SK-N-SH treated with all-trans-retinoic acid at 6 μM for 48 hours (cell line): ENCODE measurements at regions not wholly inside any gene's neighbourhood (a gene's known extent, or its start where the extent isn't known, plus 50 kb on each side); places are given as distances from the start of the nearest gene placed in this dataset.

Source experiments
- ATAC-seq: fragments of 200-7000 bp; cut with Tn5 transposase; 3 replicates; pipeline ENCODE4 v1.9.1; 2020; ENCODE audit warnings: mild to moderate bottlenecking, moderate library complexity
- ARNTL ChIP-seq: fragments of 450-650 bp; formaldehyde crosslinking; IDR thresholded peaks from 2 replicates; pipeline ENCODE4 v1.5.0; 2020; ENCODE audit warnings: low read depth, mild to moderate bottlenecking, moderate library complexity, borderline replicate concordance
- BACH2 ChIP-seq: fragments of 250-450 bp; sonication (Bioruptor Pico); IDR thresholded peaks from 2 replicates; pipeline ENCODE4 v1.9.0; 2021; ENCODE audit warnings: mild to moderate bottlenecking, borderline replicate concordance
- CSDC2 ChIP-seq: fragments of 250-450 bp; sonication (Bioruptor Pico); IDR thresholded peaks from 2 replicates; pipeline ENCODE4 v1.5.0; 2020; ENCODE audit warnings: mild to moderate bottlenecking, moderate library complexity
- ESRRG ChIP-seq: fragments of 250-450 bp; sonication (Bioruptor Pico); IDR thresholded peaks from 2 replicates; pipeline ENCODE4 v1.6.1; 2021; ENCODE audit warnings: mild to moderate bottlenecking
- GLIS3 ChIP-seq: fragments of 250-450 bp; sonication (Bioruptor Pico); IDR thresholded peaks from 2 replicates; pipeline ENCODE4 v1.5.0; 2020; ENCODE audit warnings: mild to moderate bottlenecking, moderate library complexity
- OSR1 ChIP-seq: fragments of 250-450 bp; sonication (Bioruptor Pico); IDR thresholded peaks from 2 replicates; pipeline ENCODE4 v1.8.0; 2022; ENCODE audit warnings: moderate library complexity, mild to moderate bottlenecking, inconsistent platforms
- PPARA ChIP-seq: fragments of 250-450 bp; sonication (Bioruptor Pico); IDR thresholded peaks from 2 replicates; pipeline ENCODE4 v1.5.0; 2020; ENCODE audit warnings: mild to moderate bottlenecking, borderline replicate concordance
- RARB ChIP-seq: fragments of 250-450 bp; sonication (Bioruptor Pico); IDR thresholded peaks from 2 replicates; pipeline ENCODE4 v1.8.0; 2021; ENCODE audit warnings: mild to moderate bottlenecking, moderate library complexity
- SNAI2 ChIP-seq: fragments of 250-450 bp; sonication (Bioruptor Pico); IDR thresholded peaks from 2 replicates; pipeline ENCODE4 v1.5.0; 2020; ENCODE audit warnings: mild to moderate bottlenecking, moderate library complexity
- TCF4 ChIP-seq: fragments of 250-450 bp; sonication (Bioruptor Pico); IDR thresholded peaks from 2 replicates; pipeline ENCODE4 v1.8.0; 2021; ENCODE audit warnings: mild to moderate bottlenecking, moderate library complexity, borderline replicate concordance
- TOX ChIP-seq: fragments of 250-450 bp; sonication (Bioruptor Pico); IDR thresholded peaks from 2 replicates; pipeline ENCODE4 v1.8.0; 2021; ENCODE audit warnings: mild to moderate bottlenecking, moderate library complexity, borderline replicate concordance
- ZC3H10 ChIP-seq: fragments of 250-450 bp; sonication (Bioruptor Pico); IDR thresholded peaks from 2 replicates; pipeline ENCODE4 v1.5.1; 2021; ENCODE audit warnings: mild to moderate bottlenecking, moderate library complexity
- ZFP3 ChIP-seq: fragments of 250-450 bp; sonication (Bioruptor Pico); IDR thresholded peaks from 2 replicates; pipeline ENCODE4 v1.5.0; 2020; ENCODE audit warnings: mild to moderate bottlenecking, moderate library complexity
- ZFP30 ChIP-seq: fragments of 450-650 bp; formaldehyde crosslinking; IDR thresholded peaks from 2 replicates; pipeline ENCODE4 v1.5.0; 2022; ENCODE audit warnings: mild to moderate bottlenecking, moderate library complexity
- ZNF70 ChIP-seq: fragments of 450-650 bp; formaldehyde crosslinking; IDR thresholded peaks from 2 replicates; pipeline ENCODE4 v1.5.0; 2020; ENCODE audit warnings: mild to moderate bottlenecking, moderate library complexity
- ZNF8 ChIP-seq: fragments of 450-650 bp; formaldehyde crosslinking; IDR thresholded peaks from 2 replicates; pipeline ENCODE4 v1.5.0; 2020; ENCODE audit warnings: mild to moderate bottlenecking, moderate library complexity
- TF ChIP-seq, protein P1 (sequence below): fragments of 250-450 bp; sonication (Bioruptor Pico); IDR thresholded peaks from 2 replicates; pipeline ENCODE4 v1.5.1; 2020; ENCODE audit warnings: low read depth, mild to moderate bottlenecking, moderate library complexity
- TF ChIP-seq, protein P2 (sequence below): fragments of 250-450 bp; sonication (Bioruptor Pico); IDR thresholded peaks from 2 replicates; pipeline ENCODE4 v1.5.1; 2021; ENCODE audit warnings: mild to moderate bottlenecking, moderate library complexity
- TF ChIP-seq, protein P3 (sequence below): fragments of 250-450 bp; sonication (Bioruptor Pico); IDR thresholded peaks from 2 replicates; pipeline ENCODE4 v1.8.0; 2021; ENCODE audit warnings: low read depth, mild to moderate bottlenecking, moderate library complexity, borderline replicate concordance
- TF ChIP-seq, protein P4 (sequence below): fragments of 250-450 bp; sonication (Bioruptor Pico); IDR thresholded peaks from 2 replicates; pipeline ENCODE4 v1.5.0; 2020; ENCODE audit warnings: mild to moderate bottlenecking, moderate library complexity
- TF ChIP-seq, protein P5 (sequence below): fragments of 250-450 bp; sonication (Bioruptor Pico); IDR thresholded peaks from 2 replicates; pipeline ENCODE4 v1.8.0; 2020; ENCODE audit warnings: mild to moderate bottlenecking, moderate library complexity, borderline replicate concordance

DNA sequence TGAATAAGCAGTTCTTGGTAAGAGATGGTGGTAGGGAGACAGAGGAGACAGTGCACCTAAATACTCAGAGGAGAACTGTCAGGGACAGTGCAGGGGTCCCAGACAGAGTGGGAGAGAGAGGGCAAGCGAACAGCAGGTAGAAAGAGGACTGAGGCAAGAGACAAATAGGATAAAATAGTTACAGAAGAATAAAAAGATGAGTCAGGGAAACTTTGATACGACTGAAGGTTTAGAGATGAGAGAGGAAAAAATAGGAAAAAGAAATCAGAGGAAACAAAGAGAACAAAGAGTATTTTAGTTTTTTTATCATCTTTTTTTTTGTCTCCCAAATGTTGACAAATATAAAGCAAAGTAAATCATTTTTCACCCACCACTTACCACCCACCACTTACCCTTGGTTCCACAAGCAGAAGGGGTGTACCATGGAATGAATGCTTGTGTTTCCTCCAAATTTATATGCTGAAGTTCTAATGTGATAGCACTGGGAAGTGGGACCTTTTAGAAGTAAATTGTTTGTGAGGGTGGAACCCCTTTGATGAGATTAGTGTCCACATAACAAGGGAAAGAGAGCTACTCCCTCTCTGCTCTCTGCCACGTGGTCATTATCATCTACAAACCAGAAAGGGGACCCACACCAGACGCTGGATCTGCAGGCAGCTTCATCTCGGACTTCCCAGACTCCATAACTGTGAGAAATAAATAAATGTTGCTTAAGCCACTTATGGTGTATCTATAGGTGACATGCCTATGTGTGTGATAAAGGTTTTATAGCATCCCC is 292.1 kb downstream of the BTG1 start:
- ATAC-seq = no peak

DNA sequence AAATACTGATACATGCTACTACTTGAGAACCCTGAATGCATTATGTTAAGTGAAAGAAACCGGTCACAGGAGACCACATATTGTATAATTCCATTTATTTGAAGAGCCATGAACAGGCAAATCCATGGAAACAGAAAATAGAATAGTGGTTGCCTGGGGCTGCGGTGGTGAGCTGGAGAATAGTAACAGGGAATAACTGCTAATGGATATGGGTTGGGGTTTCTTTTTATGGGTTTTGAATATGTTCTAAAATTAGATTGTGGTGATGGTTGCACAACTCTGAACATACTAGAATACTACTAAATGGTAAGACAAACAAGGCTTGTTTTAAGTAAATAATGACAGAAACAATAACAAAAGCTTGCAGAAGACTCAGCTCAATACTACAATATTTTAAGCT is 293.0 kb downstream of the BTG1 start:
- no peak for ATAC-seq
- TF ChIP-seq ZNF8 (CRISPR knock-in tag) = no peak
- TF ChIP-seq, protein P1, sequence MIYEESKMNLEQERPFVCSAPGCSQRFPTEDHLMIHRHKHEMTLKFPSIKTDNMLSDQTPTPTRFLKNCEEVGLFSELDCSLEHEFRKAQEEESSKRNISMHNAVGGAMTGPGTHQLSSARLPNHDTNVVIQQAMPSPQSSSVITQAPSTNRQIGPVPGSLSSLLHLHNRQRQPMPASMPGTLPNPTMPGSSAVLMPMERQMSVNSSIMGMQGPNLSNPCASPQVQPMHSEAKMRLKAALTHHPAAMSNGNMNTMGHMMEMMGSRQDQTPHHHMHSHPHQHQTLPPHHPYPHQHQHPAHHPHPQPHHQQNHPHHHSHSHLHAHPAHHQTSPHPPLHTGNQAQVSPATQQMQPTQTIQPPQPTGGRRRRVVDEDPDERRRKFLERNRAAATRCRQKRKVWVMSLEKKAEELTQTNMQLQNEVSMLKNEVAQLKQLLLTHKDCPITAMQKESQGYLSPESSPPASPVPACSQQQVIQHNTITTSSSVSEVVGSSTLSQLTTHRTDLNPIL (CRISPR knock-in tag) = no peak
- TF ChIP-seq, protein P2, sequence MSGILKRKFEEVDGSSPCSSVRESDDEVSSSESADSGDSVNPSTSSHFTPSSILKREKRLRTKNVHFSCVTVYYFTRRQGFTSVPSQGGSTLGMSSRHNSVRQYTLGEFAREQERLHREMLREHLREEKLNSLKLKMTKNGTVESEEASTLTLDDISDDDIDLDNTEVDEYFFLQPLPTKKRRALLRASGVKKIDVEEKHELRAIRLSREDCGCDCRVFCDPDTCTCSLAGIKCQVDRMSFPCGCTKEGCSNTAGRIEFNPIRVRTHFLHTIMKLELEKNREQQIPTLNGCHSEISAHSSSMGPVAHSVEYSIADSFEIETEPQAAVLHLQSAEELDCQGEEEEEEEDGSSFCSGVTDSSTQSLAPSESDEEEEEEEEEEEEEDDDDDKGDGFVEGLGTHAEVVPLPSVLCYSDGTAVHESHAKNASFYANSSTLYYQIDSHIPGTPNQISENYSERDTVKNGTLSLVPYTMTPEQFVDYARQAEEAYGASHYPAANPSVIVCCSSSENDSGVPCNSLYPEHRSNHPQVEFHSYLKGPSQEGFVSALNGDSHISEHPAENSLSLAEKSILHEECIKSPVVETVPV (CRISPR knock-in tag) = no peak
- TF ChIP-seq ZC3H10 (CRISPR knock-in tag) = no peak
- TF ChIP-seq BACH2 (CRISPR knock-in tag) = no peak

More for the DNA sequence above, 292.1 kb downstream of the BTG1 start:
- no peak for TF ChIP-seq RARB (CRISPR knock-in tag)
- no peak for TF ChIP-seq SNAI2 (CRISPR knock-in tag)
- TF ChIP-seq TCF4 = no peak
- no peak for TF ChIP-seq PPARA
- no peak for TF ChIP-seq ARNTL (CRISPR knock-in tag)
- TF ChIP-seq, protein P3, sequence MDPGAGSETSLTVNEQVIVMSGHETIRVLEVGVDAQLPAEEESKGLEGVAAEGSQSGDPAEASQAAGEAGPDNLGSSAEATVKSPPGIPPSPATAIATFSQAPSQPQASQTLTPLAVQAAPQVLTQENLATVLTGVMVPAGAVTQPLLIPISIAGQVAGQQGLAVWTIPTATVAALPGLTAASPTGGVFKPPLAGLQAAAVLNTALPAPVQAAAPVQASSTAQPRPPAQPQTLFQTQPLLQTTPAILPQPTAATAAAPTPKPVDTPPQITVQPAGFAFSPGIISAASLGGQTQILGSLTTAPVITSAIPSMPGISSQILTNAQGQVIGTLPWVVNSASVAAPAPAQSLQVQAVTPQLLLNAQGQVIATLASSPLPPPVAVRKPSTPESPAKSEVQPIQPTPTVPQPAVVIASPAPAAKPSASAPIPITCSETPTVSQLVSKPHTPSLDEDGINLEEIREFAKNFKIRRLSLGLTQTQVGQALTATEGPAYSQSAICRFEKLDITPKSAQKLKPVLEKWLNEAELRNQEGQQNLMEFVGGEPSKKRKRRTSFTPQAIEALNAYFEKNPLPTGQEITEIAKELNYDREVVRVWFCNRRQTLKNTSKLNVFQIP = no peak
- TF ChIP-seq OSR1 (CRISPR knock-in tag) = no peak
- no peak for TF ChIP-seq ZNF8 (CRISPR knock-in tag)

DNA sequence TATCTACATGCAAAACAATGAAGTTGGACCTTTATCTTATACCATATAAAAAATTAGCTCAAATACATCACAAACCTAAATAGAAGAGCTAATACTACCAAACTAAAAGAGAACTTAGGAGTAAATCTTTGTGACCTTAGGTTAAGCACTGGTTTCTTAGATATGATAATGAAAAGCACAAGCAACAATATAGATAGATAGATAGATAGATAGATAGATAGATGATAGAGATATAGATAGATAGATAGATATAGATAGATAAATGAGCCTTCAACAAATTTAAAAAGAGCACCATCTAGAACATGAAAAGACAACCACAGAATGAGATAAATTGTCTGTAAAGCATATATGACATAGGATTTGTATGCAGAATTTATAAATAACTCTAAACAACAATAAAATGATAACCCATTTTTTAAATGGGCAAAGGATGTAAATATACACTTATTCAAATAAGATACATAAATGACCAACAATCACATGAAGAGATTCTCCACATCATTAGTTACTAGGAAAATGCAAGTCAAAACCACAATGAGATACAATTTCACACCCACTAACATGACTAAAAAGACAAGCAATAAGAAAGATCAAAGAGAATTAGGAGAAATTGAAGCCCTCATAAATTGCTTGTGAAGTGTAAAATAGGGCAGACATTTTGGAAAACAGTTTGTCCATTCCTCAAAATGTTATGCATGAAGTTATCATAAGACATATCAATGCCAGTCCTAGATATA is 293.7 kb downstream of the BTG1 start:
- TF ChIP-seq ZFP30 (CRISPR knock-in tag) (no peak), BACH2 (CRISPR knock-in tag) (no peak), CSDC2 (CRISPR knock-in tag) (no peak)
- TF ChIP-seq, all 23 proteins: peak for 0
- no peak for ATAC-seq

DNA sequence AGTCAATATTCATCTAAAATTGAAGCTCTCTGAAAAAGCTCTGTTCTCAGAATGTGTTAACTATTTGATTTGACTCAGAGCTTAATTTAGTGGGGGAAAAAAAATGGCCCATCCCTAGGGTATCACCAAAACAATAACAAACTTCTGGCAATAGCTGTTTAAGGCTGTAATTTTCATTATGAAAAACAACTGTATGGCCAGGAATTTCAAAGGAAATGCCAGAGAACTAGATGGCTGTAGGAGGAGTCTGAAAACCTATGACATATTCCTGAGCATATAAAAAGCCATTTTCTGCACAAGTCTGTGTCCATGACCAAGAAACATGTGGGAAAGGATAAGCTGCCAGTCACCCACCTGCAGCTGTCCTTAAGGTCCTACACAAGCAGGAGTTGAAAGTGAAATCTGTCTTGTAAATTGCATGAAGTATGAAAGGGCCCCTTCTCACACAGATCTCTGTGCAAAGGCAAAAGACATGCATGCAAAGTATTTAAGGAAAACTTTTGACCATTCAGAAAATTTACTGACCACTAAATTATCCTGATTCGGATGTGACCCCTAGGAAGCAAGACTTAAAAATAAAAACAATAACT is 299.1 kb downstream of the BTG1 start:
- TF ChIP-seq TCF4 (no peak), OSR1 (CRISPR knock-in tag) (no peak), ZNF8 (CRISPR knock-in tag) (no peak), TOX (CRISPR knock-in tag) (no peak), ZFP30 (CRISPR knock-in tag) (no peak), ARNTL (CRISPR knock-in tag) (no peak), PPARA (no peak), ESRRG (CRISPR knock-in tag) (no peak), ZFP3 (CRISPR knock-in tag) (no peak), GLIS3 (CRISPR knock-in tag) (no peak), ZNF70 (CRISPR knock-in tag) (no peak)
- TF ChIP-seq, protein P4, sequence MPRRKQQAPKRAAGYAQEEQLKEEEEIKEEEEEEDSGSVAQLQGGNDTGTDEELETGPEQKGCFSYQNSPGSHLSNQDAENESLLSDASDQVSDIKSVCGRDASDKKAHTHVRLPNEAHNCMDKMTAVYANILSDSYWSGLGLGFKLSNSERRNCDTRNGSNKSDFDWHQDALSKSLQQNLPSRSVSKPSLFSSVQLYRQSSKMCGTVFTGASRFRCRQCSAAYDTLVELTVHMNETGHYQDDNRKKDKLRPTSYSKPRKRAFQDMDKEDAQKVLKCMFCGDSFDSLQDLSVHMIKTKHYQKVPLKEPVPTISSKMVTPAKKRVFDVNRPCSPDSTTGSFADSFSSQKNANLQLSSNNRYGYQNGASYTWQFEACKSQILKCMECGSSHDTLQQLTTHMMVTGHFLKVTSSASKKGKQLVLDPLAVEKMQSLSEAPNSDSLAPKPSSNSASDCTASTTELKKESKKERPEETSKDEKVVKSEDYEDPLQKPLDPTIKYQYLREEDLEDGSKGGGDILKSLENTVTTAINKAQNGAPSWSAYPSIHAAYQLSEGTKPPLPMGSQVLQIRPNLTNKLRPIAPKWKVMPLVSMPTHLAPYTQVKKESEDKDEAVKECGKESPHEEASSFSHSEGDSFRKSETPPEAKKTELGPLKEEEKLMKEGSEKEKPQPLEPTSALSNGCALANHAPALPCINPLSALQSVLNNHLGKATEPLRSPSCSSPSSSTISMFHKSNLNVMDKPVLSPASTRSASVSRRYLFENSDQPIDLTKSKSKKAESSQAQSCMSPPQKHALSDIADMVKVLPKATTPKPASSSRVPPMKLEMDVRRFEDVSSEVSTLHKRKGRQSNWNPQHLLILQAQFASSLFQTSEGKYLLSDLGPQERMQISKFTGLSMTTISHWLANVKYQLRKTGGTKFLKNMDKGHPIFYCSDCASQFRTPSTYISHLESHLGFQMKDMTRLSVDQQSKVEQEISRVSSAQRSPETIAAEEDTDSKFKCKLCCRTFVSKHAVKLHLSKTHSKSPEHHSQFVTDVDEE = no peak
- TF ChIP-seq, protein P5, sequence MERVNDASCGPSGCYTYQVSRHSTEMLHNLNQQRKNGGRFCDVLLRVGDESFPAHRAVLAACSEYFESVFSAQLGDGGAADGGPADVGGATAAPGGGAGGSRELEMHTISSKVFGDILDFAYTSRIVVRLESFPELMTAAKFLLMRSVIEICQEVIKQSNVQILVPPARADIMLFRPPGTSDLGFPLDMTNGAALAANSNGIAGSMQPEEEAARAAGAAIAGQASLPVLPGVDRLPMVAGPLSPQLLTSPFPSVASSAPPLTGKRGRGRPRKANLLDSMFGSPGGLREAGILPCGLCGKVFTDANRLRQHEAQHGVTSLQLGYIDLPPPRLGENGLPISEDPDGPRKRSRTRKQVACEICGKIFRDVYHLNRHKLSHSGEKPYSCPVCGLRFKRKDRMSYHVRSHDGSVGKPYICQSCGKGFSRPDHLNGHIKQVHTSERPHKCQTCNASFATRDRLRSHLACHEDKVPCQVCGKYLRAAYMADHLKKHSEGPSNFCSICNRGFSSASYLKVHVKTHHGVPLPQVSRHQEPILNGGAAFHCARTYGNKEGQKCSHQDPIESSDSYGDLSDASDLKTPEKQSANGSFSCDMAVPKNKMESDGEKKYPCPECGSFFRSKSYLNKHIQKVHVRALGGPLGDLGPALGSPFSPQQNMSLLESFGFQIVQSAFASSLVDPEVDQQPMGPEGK (CRISPR knock-in tag) = no peak
- TF ChIP-seq, protein P2 (CRISPR knock-in tag) = no peak
- TF ChIP-seq, protein P3 = no peak

More for the DNA sequence above, 299.1 kb downstream of the BTG1 start:
- no peak for ATAC-seq
